OCI-LY7 (cell line): ENCODE measurements at regions not wholly inside any gene's neighbourhood (a gene's known extent, or its start where the extent isn't known, plus 50 kb on each side); places are given as distances from the start of the nearest gene placed in this dataset.

Experiments used
- BruUV-seq: library from RNA; stranded (reverse); fragments of 400-500 nt; replicated peaks from 2 replicates; lab custom pipeline; 2021; lab: Mats Ljungman, UMichigan
- CTCF ChIA-PET: fragments of 300-600 bp; sonication (Branson Sonifier 250); formaldehyde crosslinking; loops from one replicate; lab custom pipeline; 2022; ENCODE audit warnings: antibody characterized with exemption; ENCODE audit not compliant: unreplicated experiment; lab: Charles Lee
- POLR2A ChIA-PET: fragments of 300-600 bp; sonication (Branson Sonifier 250); formaldehyde crosslinking; loops from one replicate; lab custom pipeline; 2022; ENCODE audit warnings: antibody characterized with exemption; lab: Charles Lee
- DNase-seq: peaks from one replicate; pipeline ENCODE4 v3.0.0-alpha.2; 2015; ENCODE audit warnings: low spot score
- H2AFZ ChIP-seq: fragments of 200-600 bp; sonication (generic), shearing (Covaris generic); 2 replicates; pipeline ENCODE4 v1.6.1; 2014; ENCODE audit warnings: mild to moderate bottlenecking, antibody characterized with exemption, low read length, moderate library complexity
- H3K27ac ChIP-seq: fragments of 200-600 bp; sonication (generic); 2 replicates; pipeline ENCODE4 v1.5.1; 2014; ENCODE audit warnings: mixed run types, low read depth, mild to moderate bottlenecking, moderate library complexity, low read length, inconsistent platforms; ENCODE audit not compliant: poor library complexity, severe bottlenecking
- H3K36me3 ChIP-seq: fragments of 200-600 bp; sonication (generic); 2 replicates; pipeline ENCODE4 v1.6.1; 2014; ENCODE audit warnings: mild to moderate bottlenecking, antibody characterized with exemption, low read length, moderate library complexity, mixed read lengths; ENCODE audit not compliant: insufficient read depth
- H3K4me1 ChIP-seq: fragments of 200-600 bp; sonication (generic); 2 replicates; pipeline ENCODE4 v1.5.1; 2014; ENCODE audit warnings: mild to moderate bottlenecking, low read length; ENCODE audit not compliant: insufficient read depth, poor library complexity, severe bottlenecking
- H3K4me2 ChIP-seq: fragments of 200-600 bp; sonication (generic); 2 replicates; pipeline ENCODE4 v1.6.1; 2014; ENCODE audit warnings: mild to moderate bottlenecking, low read length
- H3K4me3 ChIP-seq: fragments of 200-600 bp; sonication (generic); 2 replicates; pipeline ENCODE4 v1.5.1; 2014; ENCODE audit warnings: mild to moderate bottlenecking, low read depth, low read length; ENCODE audit not compliant: poor library complexity, severe bottlenecking
- H3K79me2 ChIP-seq: fragments of 200-600 bp; sonication (generic); 2 replicates; pipeline ENCODE4 v1.6.1; 2016; ENCODE audit warnings: low read depth, mild to moderate bottlenecking, low read length, moderate library complexity, mixed read lengths; ENCODE audit not compliant: insufficient read depth
- H3K9me2 ChIP-seq: fragments of 200-600 bp; sonication (generic); 2 replicates; pipeline ENCODE4 v1.6.1; 2016; ENCODE audit warnings: mild to moderate bottlenecking, low read length, mixed read lengths; ENCODE audit not compliant: insufficient read depth
- H3K9me3 ChIP-seq: fragments of 200-600 bp; sonication (generic); 2 replicates; pipeline ENCODE4 v1.6.1; 2014; ENCODE audit warnings: mild to moderate bottlenecking, mixed run types, low read length, mixed read lengths
- H4K20me1 ChIP-seq: fragments of 200-600 bp; sonication (generic); 2 replicates; pipeline ENCODE4 v1.6.1; 2014; ENCODE audit warnings: mild to moderate bottlenecking, antibody characterized with exemption, low read length, moderate library complexity, mixed read lengths; ENCODE audit not compliant: insufficient read depth
- CTCF ChIP-seq: fragments of 200-600 bp; sonication (generic); conservative IDR thresholded peaks from 2 replicates; pipeline ENCODE4 v1.5.1; 2014; ENCODE audit warnings: mild to moderate bottlenecking, antibody characterized with exemption, low read length, moderate library complexity, mixed read lengths
- EZH2phosphoT487 ChIP-seq: fragments of 200-600 bp; sonication (generic); IDR thresholded peaks from 2 replicates; pipeline ENCODE4 v1.6.1; 2018; ENCODE audit warnings: low read depth, borderline replicate concordance, mild to moderate bottlenecking, mixed run types, antibody characterized with exemption, low read length, moderate library complexity, mixed read lengths
- intact Hi-C: fragments of 100-400 bp; cut with micrococcal nuclease; formaldehyde crosslinking; loops from one replicate; pipeline ENCODE4 v1.10.0; 2022; ENCODE audit not compliant: unreplicated experiment

DNA sequence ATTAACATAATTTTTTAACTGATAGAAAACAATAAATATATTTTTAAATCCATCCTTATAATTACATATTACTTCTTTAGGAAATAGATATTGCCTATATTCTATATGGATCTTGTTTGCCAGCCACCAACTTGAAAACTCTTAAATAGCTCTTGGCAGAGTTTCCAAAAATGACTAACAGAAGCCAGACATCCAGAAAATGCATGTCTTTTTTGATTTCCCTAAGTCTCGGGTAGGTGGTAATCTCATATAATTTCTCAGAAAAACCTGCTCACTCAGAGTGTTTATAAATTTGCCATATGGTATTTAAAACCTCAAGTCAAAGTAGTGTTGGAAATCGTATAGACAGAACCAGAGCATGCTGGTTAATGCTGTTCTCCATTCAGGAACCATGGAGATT, 360.4 kb upstream of the FOXG1 start:
- no peak overlapping the region for H3K27ac ChIP-seq
- H3K4me2 ChIP-seq = no peak overlapping the region
- no peak overlapping the region for H2AFZ ChIP-seq
- TF ChIP-seq EZH2phosphoT487 (no peak), CTCF (no peak)
- POLR2A ChIA-PET = no interaction called here
- no peaks in the 10 kb centered on the region for H3K4me1 ChIP-seq
- no TSS peak for BruUV-seq
- H3K36me3 ChIP-seq = no peaks in the 10 kb centered on the region
- intact Hi-C loops = no loop called here
- no peak overlapping the region for H3K4me3 ChIP-seq
- no peaks in the 10 kb centered on the region for H4K20me1 ChIP-seq
- H3K79me2 ChIP-seq = no peaks in the 10 kb centered on the region
- H3K9me2 ChIP-seq = no peaks in the 10 kb centered on the region
- DNase-seq = no peak
- H3K9me3 ChIP-seq = peaks cover 8% of the 10 kb centered on the region; the same call in 1 of the 2 replicates
- CTCF ChIA-PET = no interaction called here

- no TSS peak for BruUV-seq
- H3K27ac ChIP-seq = no peak overlapping the region
- CTCF ChIA-PET = no interaction called here
- no peak for TF ChIP-seq CTCF
- no peak for TF ChIP-seq EZH2phosphoT487
- intact Hi-C loops = no loop called here
- POLR2A ChIA-PET = interaction anchor here (0.9 kb wide), 1 partner anchor 498 kb away, joined by 3 read pairs; no protein-coding TSS in a partner anchor
- peaks cover 8% of the 10 kb centered on the region; the same call in 1 of the 2 replicates for H3K9me3 ChIP-seq
- H3K36me3 ChIP-seq = no peaks in the 10 kb centered on the region
- no peak overlapping the region for H3K4me3 ChIP-seq
- H3K9me2 ChIP-seq = no peaks in the 10 kb centered on the region
- H3K79me2 ChIP-seq = no peaks in the 10 kb centered on the region
- no peaks in the 10 kb centered on the region for H4K20me1 ChIP-seq
- no peaks in the 10 kb centered on the region for H3K4me1 ChIP-seq
- H2AFZ ChIP-seq = no peak overlapping the region
- no peak for DNase-seq
- no peak overlapping the region for H3K4me2 ChIP-seq
These were observed 359.4 kb upstream of the FOXG1 start for GRCh38 chr14:28407031-28407825.

- TF ChIP-seq CTCF (no peak), EZH2phosphoT487 (no peak)
- Histone ChIP-seq H4K20me1 (no peaks in the 10 kb centered on the region), H2AFZ (no peak overlapping the region), H3K36me3 (no peaks in the 10 kb centered on the region), H3K4me2 (no peak overlapping the region), H3K9me2 (no peaks in the 10 kb centered on the region), H3K4me1 (no peaks in the 10 kb centered on the region), H3K9me3 (peaks cover 8% of the 10 kb centered on the region; the same call in 1 of the 2 replicates), H3K4me3 (no peak overlapping the region), H3K27ac (no peak overlapping the region), H3K79me2 (no peaks in the 10 kb centered on the region)
- ChIA-PET POLR2A (no interaction called here), CTCF (no interaction called here)
- no TSS peak for BruUV-seq
- intact Hi-C loops = no loop called here
- DNase-seq = no peak
These were observed 358.6 kb upstream of the FOXG1 start for GRCh38 chr14:28407996-28408395.
